ENCODE measurements at regions not wholly inside any gene's neighbourhood (a gene's known extent, or its start where the extent isn't known, plus 50 kb on each side); places are given as distances from the start of the nearest gene placed in this dataset.

DNA sequence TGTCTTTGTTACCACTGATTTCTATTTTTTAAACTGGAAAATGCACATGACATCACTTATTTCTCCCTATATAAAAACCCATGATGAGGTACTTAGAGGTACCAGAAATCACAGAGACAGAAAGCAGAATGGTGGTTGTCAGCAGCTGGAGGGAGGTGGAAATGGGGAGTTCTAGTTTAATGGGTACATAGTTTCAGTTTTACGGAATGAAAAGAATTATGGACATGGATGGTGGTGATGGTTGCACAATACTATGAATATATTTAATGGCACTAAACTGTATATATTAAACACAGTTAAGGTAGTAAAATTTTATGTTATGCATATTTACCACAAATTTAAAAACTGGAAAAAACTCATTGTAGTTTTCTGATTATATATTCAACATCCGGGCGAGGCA is 50.5 kb upstream of the CPEB4 start:
- no peaks in the 10 kb centered on the region for H3K4me1 ChIP-seq (ENCODE audit: control insufficient read depth, insufficient read depth, low read length)
- DNase-seq (no peak), ATAC-seq (ENCODE audit: low read depth) (no peak)
- ChIA-PET CTCF (interaction anchor here (0.6 kb wide), 1 partner anchor 73 kb away, joined by 4 read pairs; no protein-coding TSS in a partner anchor), POLR2A (ENCODE audit: unreplicated experiment) (no interaction called here)
- no peak overlapping the region for H4K91ac ChIP-seq (ENCODE audit: insufficient read depth, low read depth, low read length)
- no peak overlapping the region for H2AK9ac ChIP-seq (replicated peaks; ENCODE audit: low read depth, low read length, poor library complexity)
- no peak overlapping the region for H2AK5ac ChIP-seq (ENCODE audit: low read depth, low read length)
- H2BK15ac ChIP-seq (ENCODE audit: low read depth, low read length): no peak overlapping the region
- H2BK120ac ChIP-seq (ENCODE audit: low read depth, low read length): no peak overlapping the region
- WGBS, 2 experiments (ENCODE audit: extremely low coverage in 2 of 2, insufficient read length in 1 of 2): no CpG with 5 or more reads among the region's 3 CpGs
- H3K79me1 ChIP-seq (ENCODE audit: low read depth in 1 of 2, low read length in 2 of 2): no peaks in the 10 kb centered on the region
- no peak overlapping the region for H2BK5ac ChIP-seq (ENCODE audit: low read depth, low read length, poor library complexity, severe bottlenecking)
- H2AFZ ChIP-seq (replicated peaks; ENCODE audit: low read length, poor library complexity): no peak overlapping the region
- no peaks in the 10 kb centered on the region for H3K9me3 ChIP-seq (ENCODE audit: control insufficient read depth, insufficient read depth, low read length)
- no peak overlapping the region for H3K27ac ChIP-seq (ENCODE audit: insufficient read depth, low read length)
- H3K9me1 ChIP-seq (ENCODE audit: insufficient read depth, low read length): no peaks in the 10 kb centered on the region
- dilution Hi-C loops (cut with HindIII; ENCODE audit: low sequenced_read_pairs, unreplicated experiment) (no loop called here), in situ Hi-C loops (cut with MboI; ENCODE audit: low sequenced_read_pairs) (no loop called here), intact Hi-C loops (cut with micrococcal nuclease) (no loop called here)
- no peak overlapping the region for H3K4me2 ChIP-seq (ENCODE audit: low read depth, low read length)
- no peak overlapping the region for H3K23ac ChIP-seq (ENCODE audit: low read depth, low read length)
- H3K4me3 ChIP-seq (ENCODE audit: insufficient read depth, low read depth, low read length): no peak overlapping the region
- no TSS peak for BruUV-seq (replicated peaks)
- no peak overlapping the region for H4K5ac ChIP-seq (ENCODE audit: low read depth, low read length)
- H3K18ac ChIP-seq (ENCODE audit: low read depth, low read length): no peak overlapping the region
- no peaks in the 10 kb centered on the region for H4K20me1 ChIP-seq (ENCODE audit: insufficient read depth, low read length)
- H2BK20ac ChIP-seq (ENCODE audit: low read depth, low read length): no peak overlapping the region
- no peak overlapping the region for H3K56ac ChIP-seq (ENCODE audit: extremely low read depth, insufficient read depth, low read length)
- H3K36me3 ChIP-seq (ENCODE audit: control insufficient read depth, insufficient read depth, low read length): no peaks in the 10 kb centered on the region
- H3K9ac ChIP-seq (ENCODE audit: low read depth, low read length): no peak overlapping the region
- H3K27me3 ChIP-seq (ENCODE audit: control insufficient read depth, insufficient read depth, low read length): peaks cover 2% of the 10 kb centered on the region
- H3K14ac ChIP-seq (replicated peaks; ENCODE audit: low read depth, low read length): no peak overlapping the region
- TF ChIP-seq CEBPB (IDR thresholded peaks at IDR 0.05; ENCODE audit: low read depth, low read length) (peak; percentile 64), USF2 (IDR thresholded peaks at IDR 0.05; ENCODE audit: low read depth, low read length) (no peak)
- H3K4ac ChIP-seq (ENCODE audit: low read depth, low read length): no peak overlapping the region
- no peak overlapping the region for H4K8ac ChIP-seq (ENCODE audit: low read depth in 2 of 2, low read length in 2 of 2)
